ENCODE measurements at regions not wholly inside any gene's neighbourhood (a gene's known extent, or its start where the extent isn't known, plus 50 kb on each side); places are given as distances from the start of the nearest gene placed in this dataset.

DNA sequence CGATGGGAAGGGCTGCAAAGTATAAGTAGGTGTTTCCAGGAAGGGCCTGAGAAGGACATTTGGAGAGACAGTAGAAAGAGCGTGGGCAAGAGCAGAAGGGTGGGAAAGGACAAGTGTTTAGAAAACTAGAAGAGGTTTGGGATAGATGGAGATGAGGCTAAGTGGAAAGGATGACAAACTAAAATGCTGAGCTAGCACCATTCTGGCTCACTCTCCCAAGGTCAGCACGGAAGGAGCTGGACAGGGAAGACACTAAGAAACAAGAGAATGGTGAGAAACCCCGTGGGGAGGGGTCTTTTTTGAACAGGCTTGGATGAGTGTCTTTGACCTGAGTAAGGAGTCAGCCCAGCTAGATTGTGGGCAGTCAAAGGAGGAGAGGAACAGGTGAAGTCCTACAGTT lies 286.0 kb downstream of the CDK5RAP2 start:
- no peak for FAIRE-seq

GRCh38 chr9:120292606-120293005 lies 287.4 kb downstream of the CDK5RAP2 start:
- FAIRE-seq: no peak

More for the DNA sequence above, 286.0 kb downstream of the CDK5RAP2 start:
- no peak for DNase-seq (ENCODE audit: low spot score in 2 of 2)

GRCh38 chr9:120291050-120291449 lies 288.9 kb downstream of the CDK5RAP2 start:
- FAIRE-seq (no peak), DNase-seq (ENCODE audit: low spot score in 2 of 2) (no peak)

More at GRCh38 chr9:120292606-120293005, 287.4 kb downstream of the CDK5RAP2 start:
- DNase-seq (ENCODE audit: low spot score in 2 of 2): no peak

- DNase-seq (ENCODE audit: low spot score in 2 of 2) (no peak), FAIRE-seq (no peak)
Observed at GRCh38 chr9:120289990-120290975, 289.7 kb downstream of the CDK5RAP2 start.

DNA sequence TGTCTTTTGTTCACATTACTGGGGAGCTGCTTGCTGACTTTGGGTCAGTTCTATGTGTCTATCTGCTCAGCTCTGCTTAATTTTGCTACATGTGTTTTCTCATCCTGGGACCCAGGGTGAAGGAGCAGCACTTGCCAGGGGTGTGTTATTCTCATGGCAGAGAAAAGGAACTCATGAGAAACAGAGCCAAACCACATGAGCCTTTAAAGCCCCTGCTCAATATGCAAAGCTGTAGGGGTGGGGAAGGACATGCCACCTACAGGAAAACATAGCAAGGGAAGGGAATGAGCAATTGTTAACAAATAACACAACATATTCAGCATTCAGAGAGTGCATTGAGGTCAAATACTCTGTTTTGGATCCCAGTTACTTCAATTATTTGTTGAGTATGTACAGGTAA lies 290.9 kb downstream of the CDK5RAP2 start:
- no peak for DNase-seq (ENCODE audit: low spot score in 2 of 2)
- no peak for FAIRE-seq

DNA sequence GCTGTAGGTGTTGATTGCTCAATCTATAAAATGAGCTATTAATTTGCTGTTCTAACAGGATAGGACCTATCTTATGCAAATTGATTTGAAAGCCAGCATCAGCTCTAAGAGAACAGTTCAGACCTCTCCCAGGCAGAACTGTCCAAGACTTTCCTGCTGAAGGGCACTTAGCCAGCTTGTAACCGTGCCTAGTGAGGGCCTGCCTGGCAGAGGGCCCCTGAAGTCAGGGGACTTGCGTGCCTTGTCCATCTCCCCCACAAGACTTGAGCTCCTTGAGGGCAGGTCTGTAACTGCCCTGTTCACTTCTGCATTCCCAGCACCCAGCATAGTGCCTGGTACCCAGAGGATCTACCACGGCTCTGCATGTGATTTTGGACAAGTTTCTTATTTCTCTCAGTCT lies 293.4 kb downstream of the CDK5RAP2 start:
- DNase-seq (ENCODE audit: low spot score in 2 of 2): no peak
- FAIRE-seq: no peak

- DNase-seq (ENCODE audit: low spot score in 2 of 2) (no peak), FAIRE-seq (no peak)
Observed at GRCh38 chr9:120284821-120285220, 295.1 kb downstream of the CDK5RAP2 start.

- no peak for DNase-seq (ENCODE audit: low spot score in 2 of 2)
- no peak for FAIRE-seq
Observed at GRCh38 chr9:120281665-120282064, 298.3 kb downstream of the CDK5RAP2 start.

DNA sequence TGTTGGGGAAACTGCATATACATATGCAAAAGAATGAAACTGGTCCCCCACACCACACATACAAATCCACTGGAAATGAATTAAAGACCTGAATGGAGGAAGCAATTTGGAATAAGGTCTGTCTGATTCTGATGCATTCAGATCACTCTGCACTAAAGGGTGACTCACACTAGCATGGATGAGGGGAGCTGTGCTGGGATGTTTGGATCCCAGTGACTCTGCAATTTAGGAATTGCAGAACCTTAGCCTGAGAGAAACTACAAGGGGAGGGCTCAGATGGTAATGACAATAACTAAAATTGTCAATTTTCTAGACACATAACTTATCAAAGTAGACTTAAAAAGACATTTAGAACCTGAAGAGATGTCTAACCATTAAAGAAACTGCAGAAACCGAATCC lies 312.0 kb downstream of the CDK5RAP2 start:
- DNase-seq (ENCODE audit: low spot score in 2 of 2): no peak
- no peak for FAIRE-seq

DNA sequence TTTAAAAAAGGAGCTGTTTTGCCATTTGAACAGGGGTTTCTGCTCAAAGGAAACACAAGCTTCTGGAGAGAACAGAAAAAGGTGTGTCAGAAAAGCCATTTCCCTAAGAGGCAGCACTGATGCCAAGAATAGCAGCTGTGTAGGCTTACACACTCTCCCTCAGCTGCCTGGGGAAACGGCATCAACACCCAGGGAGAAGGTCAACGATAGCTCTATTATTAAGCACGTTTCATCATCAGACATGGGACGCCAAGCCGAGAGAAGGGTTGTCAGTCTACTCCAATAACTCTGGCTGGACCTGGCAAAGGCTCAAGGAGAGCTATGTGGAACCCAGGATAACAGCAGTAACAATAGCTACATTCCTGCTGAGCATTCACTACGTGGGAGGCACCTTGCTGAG lies 314.2 kb downstream of the CDK5RAP2 start:
- DNase-seq (ENCODE audit: low spot score in 2 of 2) (no peak), FAIRE-seq (no peak)

- no peak for DNase-seq (ENCODE audit: low spot score in 2 of 2)
- FAIRE-seq: no peak
Observed at GRCh38 chr9:120264528-120264927, 315.4 kb downstream of the CDK5RAP2 start.

DNA sequence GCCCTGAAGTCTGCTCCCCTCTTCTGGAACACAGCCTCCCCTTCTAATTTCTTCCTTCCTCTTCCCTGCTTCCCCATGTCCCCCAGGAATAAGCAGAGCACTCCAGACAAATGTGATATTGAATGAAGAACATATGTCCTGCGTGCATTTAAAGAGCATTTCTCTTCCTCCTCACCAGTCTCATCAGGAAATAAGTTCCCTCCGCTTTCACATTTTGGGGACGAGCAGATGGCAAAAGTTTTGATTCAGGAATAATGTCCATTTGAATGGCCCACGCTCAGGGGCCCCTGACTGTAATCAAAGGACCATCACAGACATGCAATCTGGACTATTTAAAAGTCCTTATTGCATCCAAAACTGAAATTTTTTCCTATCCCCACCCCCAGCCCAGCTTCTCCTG lies 316.1 kb downstream of the CDK5RAP2 start:
- no peak for DNase-seq (ENCODE audit: low spot score in 2 of 2)
- FAIRE-seq: no peak

DNA sequence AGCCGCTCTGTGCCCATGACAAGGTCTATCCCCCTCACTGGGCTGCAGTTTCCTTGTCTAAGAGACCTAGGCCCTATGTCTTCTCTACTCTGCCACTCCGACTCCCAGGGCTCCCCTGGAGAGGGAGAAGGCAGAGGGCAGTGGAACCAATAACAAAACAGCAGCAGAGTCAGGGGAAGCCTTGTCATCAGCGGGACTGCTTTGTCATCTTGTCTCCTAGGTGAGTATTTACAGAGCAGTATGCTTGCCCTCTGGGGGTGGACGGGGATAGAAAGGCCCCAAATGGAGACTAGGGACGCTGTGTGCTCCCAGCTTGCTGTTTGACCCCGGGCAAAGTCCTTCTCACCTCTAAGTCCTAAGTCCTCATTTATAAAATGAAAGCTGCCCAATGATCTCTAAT lies 318.5 kb downstream of the CDK5RAP2 start:
- FAIRE-seq (no peak), DNase-seq (ENCODE audit: low spot score in 2 of 2) (no peak)

GRCh38 chr9:120259100-120259499 lies 320.9 kb downstream of the CDK5RAP2 start:
- FAIRE-seq (no peak), DNase-seq (ENCODE audit: low spot score in 2 of 2) (no peak)

DNA sequence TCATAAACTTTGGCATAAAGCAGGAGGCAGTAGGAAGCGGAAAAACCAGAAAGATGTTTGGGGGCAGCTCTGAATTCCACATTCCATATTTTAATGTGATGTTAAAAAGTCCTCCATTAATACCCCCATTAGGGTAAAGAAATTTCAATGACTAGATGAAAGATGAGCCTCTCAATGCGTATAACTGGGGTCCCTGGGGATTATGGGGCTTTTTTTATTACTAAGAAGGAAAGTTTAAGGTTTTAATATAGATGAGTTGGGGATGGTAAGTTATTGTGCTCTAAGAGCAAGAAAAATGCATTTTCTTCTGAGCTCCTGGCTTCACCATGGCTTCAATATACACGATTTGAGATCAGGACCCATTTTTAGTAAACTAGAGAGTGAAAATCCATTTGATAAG lies 321.9 kb downstream of the CDK5RAP2 start:
- FAIRE-seq (no peak), DNase-seq (ENCODE audit: low spot score in 2 of 2) (no peak)

- no peak for DNase-seq (ENCODE audit: low spot score in 2 of 2)
- no peak for FAIRE-seq
Observed at GRCh38 chr9:120257483-120257882, 322.5 kb downstream of the CDK5RAP2 start.

DNA sequence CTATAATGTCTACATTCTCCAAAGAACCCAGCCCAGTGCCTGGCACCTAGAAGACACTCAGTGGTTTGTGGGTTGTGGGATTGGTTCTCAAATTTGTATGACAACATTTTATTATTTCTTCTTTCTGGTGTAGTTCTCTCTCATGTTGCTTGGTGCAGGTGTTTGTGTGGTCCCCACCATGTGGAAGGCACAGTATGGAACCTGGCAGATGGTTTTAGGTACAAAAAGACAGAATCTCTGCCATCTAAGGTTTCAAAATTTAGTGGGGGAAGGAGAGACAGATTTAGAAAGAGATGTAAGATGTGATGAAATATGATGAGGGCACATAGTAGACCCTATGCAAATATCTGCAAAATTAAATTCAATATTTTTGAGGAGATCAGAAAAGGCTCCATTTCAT lies 323.8 kb downstream of the CDK5RAP2 start:
- no peak for DNase-seq (ENCODE audit: low spot score in 2 of 2)

GRCh38 chr9:120252248-120252647 lies 327.7 kb downstream of the CDK5RAP2 start:
- FAIRE-seq (no peak), DNase-seq (ENCODE audit: low spot score in 2 of 2) (no peak)

More for the DNA sequence above, 323.8 kb downstream of the CDK5RAP2 start:
- no peak for FAIRE-seq

DNA sequence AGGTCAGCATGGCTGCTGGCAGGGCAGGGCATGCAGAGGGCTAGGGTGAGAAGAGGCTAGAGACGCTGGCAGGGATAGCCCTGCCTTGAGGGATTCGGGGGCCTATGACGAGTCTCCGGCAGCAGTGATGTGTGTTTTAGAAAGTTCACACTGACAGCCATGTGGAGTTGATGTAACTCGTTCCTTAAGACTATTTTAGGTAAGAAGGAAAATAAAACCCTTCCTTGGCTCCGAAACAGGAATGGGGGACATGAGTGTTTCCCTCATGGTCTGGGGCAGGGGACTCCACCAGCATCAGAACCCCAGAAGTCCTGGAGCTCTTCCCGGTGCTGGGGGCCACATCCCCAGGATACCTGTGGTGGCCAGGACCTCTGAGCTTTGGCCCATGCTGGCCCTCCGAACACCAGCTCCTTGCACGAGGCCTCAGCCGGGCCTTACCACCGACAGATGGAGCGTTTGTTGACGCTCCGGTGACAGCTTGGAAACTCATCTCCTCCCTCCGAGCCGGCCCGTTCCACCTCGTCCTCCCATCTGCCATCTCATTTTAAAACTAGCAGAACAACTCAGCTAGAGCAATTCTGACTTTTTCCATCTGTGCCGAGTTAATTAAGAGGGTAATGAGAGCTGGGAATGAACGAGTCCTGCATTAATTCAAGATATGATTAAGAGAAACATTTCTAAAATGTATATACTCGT lies 337.7 kb downstream of the CDK5RAP2 start:
- FAIRE-seq: no peak
- no peak for DNase-seq (ENCODE audit: low spot score in 2 of 2)

GRCh38 chr9:120236596-120236995 lies 343.4 kb downstream of the CDK5RAP2 start:
- DNase-seq (ENCODE audit: low spot score in 2 of 2) (no peak), FAIRE-seq (no peak)

DNA sequence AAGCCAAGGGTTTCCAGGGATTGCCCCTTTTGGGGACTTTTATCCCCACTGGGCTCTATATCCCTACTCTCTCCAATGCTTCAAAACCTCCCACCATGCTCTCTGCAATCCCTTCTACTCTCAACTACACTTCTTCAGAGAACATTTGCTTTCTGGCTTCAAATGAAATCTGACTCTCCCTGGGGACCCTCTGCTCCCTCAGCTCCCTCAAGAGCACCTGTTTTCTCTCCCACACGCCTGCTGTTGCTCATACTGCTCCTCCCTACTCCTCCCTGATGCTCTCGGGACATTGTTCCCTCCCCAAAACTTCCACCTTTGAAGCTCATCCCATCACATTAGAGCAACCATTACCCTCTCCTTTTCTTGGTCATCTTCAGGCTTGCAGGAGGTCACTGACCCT lies 344.9 kb downstream of the CDK5RAP2 start:
- FAIRE-seq: no peak

GRCh38 chr9:120230227-120230626 lies 349.7 kb downstream of the CDK5RAP2 start:
- no peak for DNase-seq (ENCODE audit: low spot score in 2 of 2)
- no peak for FAIRE-seq

More for the DNA sequence above, 344.9 kb downstream of the CDK5RAP2 start:
- no peak for DNase-seq (ENCODE audit: low spot score in 2 of 2)

Data from frontal cortex (tissue), 3 donors.